Thyroid gland (tissue), 4 donors: ENCODE measurements at regions not wholly inside any gene's neighbourhood (a gene's known extent, or its start where the extent isn't known, plus 50 kb on each side); places are given as distances from the start of the nearest gene placed in this dataset.
"Not testable (repeated sequence)": the region's sequence is repeated elsewhere in the genome, so short reads cannot be mapped to it uniquely, and the experiment has no call there.

Source experiments
- POLR2A ChIP-seq, 2 donors: fragments of 450-650 bp; IDR thresholded peaks; one replicate each; pipeline ENCODE4 v1.6.1; 2017; ENCODE audit warnings: antibody characterized with exemption in 2 of 2, mild to moderate bottlenecking in 2 of 2, moderate library complexity in 1 of 2
- TF ChIP-seq, protein P1 (sequence below), 6 experiments: fragments of 200-600 bp in 3 of 6; fragments of 450-650 bp in 3 of 6; sonication (generic) in 3 of 6; IDR thresholded peaks; one replicate each; pipeline ENCODE4 v1.5.1; 2016 to 2019; ENCODE audit warnings: antibody characterized with exemption in 6 of 6, mild to moderate bottlenecking in 2 of 6, inconsistent platforms in 1 of 6, moderate library complexity in 1 of 6

DNA sequence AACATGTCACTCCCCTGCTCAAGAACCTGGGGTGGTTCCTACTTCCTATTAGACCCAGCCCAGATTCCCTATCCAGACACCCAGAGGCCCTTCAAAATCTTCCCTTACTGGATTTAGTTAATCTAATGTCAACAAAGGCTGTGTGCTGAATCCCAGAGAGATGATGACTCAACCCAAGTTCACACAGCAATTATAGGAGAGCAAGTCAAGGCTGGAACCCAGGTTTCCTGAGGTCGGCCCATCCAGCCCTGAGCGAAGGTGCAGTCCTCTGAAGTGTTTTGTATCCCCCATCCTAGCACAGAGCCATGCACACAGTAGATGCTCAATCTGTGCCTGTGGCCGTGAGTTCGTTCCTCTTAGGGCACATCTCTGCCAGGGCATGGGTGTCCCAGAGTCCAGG lies 452.1 kb downstream of the GOLGA6L6 start:
- TF ChIP-seq, protein P1, sequence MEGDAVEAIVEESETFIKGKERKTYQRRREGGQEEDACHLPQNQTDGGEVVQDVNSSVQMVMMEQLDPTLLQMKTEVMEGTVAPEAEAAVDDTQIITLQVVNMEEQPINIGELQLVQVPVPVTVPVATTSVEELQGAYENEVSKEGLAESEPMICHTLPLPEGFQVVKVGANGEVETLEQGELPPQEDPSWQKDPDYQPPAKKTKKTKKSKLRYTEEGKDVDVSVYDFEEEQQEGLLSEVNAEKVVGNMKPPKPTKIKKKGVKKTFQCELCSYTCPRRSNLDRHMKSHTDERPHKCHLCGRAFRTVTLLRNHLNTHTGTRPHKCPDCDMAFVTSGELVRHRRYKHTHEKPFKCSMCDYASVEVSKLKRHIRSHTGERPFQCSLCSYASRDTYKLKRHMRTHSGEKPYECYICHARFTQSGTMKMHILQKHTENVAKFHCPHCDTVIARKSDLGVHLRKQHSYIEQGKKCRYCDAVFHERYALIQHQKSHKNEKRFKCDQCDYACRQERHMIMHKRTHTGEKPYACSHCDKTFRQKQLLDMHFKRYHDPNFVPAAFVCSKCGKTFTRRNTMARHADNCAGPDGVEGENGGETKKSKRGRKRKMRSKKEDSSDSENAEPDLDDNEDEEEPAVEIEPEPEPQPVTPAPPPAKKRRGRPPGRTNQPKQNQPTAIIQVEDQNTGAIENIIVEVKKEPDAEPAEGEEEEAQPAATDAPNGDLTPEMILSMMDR (IDR thresholded peaks at IDR 0.05) = not testable (repeated sequence)
- TF ChIP-seq POLR2A (IDR thresholded peaks at IDR 0.05) = not testable (repeated sequence)
